ENCODE measurements at regions not wholly inside any gene's neighbourhood (a gene's known extent, or its start where the extent isn't known, plus 50 kb on each side); places are given as distances from the start of the nearest gene placed in this dataset.

DNA sequence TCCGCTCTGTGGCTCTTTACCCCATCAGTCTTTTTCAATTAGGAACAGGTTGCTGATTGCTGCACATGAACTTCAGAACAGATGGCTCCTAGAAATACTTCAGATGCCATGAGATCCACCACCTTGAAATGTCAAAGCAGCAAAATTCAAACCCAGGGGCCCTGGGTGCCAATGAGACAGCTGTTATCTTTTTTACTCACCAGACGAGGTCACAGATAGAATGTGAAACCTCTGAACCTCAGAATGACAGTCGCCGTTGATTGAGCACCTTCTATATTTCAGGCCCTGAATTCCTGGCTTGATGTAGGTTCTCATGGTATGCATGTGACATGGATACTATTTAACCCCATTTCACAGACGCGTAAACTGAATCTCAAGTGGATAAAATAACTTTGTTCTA lies 63.0 kb downstream of the MAF start:
- DNase-seq (ENCODE audit: low spot score): no peak
- ChIA-PET POLR2A (no interaction called here), CTCF (ENCODE audit: unreplicated experiment) (no interaction called here)
- Histone ChIP-seq H3K4me2 (ENCODE audit: low read length) (no peak overlapping the region), H4K20me1 (ENCODE audit: insufficient read depth, low read length) (no peaks in the 10 kb centered on the region), H3K9me3 (ENCODE audit: low read length) (no peaks in the 10 kb centered on the region), H3K9me2 (ENCODE audit: insufficient read depth, low read length) (no peaks in the 10 kb centered on the region), H3K4me3 (ENCODE audit: low read depth, low read length, poor library complexity, severe bottlenecking) (no peak overlapping the region), H3K79me2 (ENCODE audit: insufficient read depth, low read depth, low read length) (no peaks in the 10 kb centered on the region), H3K4me1 (ENCODE audit: insufficient read depth, low read length, poor library complexity, severe bottlenecking) (no peaks in the 10 kb centered on the region), H3K36me3 (ENCODE audit: insufficient read depth, low read length) (no peaks in the 10 kb centered on the region), H2AFZ (ENCODE audit: low read length) (no peak overlapping the region), H3K27ac (ENCODE audit: low read depth, low read length, poor library complexity, severe bottlenecking) (no peak overlapping the region)
- intact Hi-C loops (cut with micrococcal nuclease; ENCODE audit: unreplicated experiment): no loop called here
- BruUV-seq (replicated peaks): no TSS peak
- TF ChIP-seq, protein P1, sequence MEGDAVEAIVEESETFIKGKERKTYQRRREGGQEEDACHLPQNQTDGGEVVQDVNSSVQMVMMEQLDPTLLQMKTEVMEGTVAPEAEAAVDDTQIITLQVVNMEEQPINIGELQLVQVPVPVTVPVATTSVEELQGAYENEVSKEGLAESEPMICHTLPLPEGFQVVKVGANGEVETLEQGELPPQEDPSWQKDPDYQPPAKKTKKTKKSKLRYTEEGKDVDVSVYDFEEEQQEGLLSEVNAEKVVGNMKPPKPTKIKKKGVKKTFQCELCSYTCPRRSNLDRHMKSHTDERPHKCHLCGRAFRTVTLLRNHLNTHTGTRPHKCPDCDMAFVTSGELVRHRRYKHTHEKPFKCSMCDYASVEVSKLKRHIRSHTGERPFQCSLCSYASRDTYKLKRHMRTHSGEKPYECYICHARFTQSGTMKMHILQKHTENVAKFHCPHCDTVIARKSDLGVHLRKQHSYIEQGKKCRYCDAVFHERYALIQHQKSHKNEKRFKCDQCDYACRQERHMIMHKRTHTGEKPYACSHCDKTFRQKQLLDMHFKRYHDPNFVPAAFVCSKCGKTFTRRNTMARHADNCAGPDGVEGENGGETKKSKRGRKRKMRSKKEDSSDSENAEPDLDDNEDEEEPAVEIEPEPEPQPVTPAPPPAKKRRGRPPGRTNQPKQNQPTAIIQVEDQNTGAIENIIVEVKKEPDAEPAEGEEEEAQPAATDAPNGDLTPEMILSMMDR (conservative IDR thresholded peaks at IDR 0.05; ENCODE audit: low read length): no peak
- no peak for TF ChIP-seq EZH2phosphoT487 (IDR thresholded peaks at IDR 0.05; ENCODE audit: borderline replicate concordance, low read depth, low read length)

DNA sequence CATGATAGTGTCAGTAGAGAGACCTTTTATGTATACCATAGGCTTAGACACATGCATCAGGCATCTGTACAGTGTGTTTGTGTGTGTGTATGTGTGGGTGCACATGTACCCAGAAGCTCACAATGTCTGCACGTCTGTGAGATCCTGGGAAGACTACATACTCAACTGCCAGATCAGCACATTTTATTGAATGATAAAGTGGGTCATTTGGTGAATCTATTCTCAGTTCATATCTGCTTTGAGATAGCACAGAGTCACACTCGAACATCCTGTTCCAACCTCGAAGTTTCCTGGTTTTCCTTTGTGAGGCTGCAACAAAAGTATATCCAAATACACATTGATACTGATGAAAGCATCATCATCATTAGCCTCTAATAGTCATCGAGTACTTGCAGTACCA lies 63.6 kb downstream of the MAF start:
- Histone ChIP-seq H3K4me1 (ENCODE audit: insufficient read depth, low read length, poor library complexity, severe bottlenecking) (no peaks in the 10 kb centered on the region), H3K9me3 (ENCODE audit: low read length) (no peaks in the 10 kb centered on the region), H4K20me1 (ENCODE audit: insufficient read depth, low read length) (no peaks in the 10 kb centered on the region), H3K27ac (ENCODE audit: low read depth, low read length, poor library complexity, severe bottlenecking) (no peak overlapping the region), H3K36me3 (ENCODE audit: insufficient read depth, low read length) (no peaks in the 10 kb centered on the region), H2AFZ (ENCODE audit: low read length) (no peak overlapping the region), H3K9me2 (ENCODE audit: insufficient read depth, low read length) (no peaks in the 10 kb centered on the region), H3K79me2 (ENCODE audit: insufficient read depth, low read depth, low read length) (no peaks in the 10 kb centered on the region), H3K4me2 (ENCODE audit: low read length) (no peak overlapping the region), H3K4me3 (ENCODE audit: low read depth, low read length, poor library complexity, severe bottlenecking) (no peak overlapping the region)
- no peak for DNase-seq (ENCODE audit: low spot score)
- ChIA-PET POLR2A (interaction anchor here (0.6 kb wide), 1 partner anchor 152 kb away, joined by 3 read pairs; no protein-coding TSS in a partner anchor), CTCF (ENCODE audit: unreplicated experiment) (no interaction called here)
- intact Hi-C loops (cut with micrococcal nuclease; ENCODE audit: unreplicated experiment): no loop called here
- TF ChIP-seq, protein P1 (conservative IDR thresholded peaks at IDR 0.05; ENCODE audit: low read length): no peak
- no peak for TF ChIP-seq EZH2phosphoT487 (IDR thresholded peaks at IDR 0.05; ENCODE audit: borderline replicate concordance, low read depth, low read length)
- BruUV-seq (replicated peaks): no TSS peak

DNA sequence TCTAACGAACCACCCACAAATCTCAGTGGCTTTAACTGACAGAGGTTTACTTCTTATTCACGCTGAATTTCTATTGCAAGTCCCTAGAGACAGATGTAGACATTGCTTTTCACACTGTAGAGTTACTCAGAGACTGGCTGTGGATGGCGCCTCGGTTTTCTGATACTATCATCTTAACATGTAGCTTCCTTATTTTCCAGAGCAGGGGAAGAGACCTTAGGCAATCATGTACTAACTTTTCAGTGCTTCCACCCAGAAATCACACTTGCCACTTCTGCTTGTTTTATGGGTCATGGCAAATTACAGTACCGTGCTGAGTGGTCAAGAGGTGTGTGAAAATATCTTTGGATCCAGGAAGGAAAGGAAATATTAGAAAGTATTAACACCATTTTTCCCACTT lies 65.4 kb downstream of the MAF start:
- CTCF ChIA-PET (ENCODE audit: unreplicated experiment): interaction anchor here (0.7 kb wide), 1 partner anchor 108 kb away, joined by 3 read pairs; no protein-coding TSS in a partner anchor
- TF ChIP-seq, protein P1 (conservative IDR thresholded peaks at IDR 0.05; ENCODE audit: low read length): no peak
- no peak for TF ChIP-seq EZH2phosphoT487 (IDR thresholded peaks at IDR 0.05; ENCODE audit: borderline replicate concordance, low read depth, low read length)
- POLR2A ChIA-PET: no interaction called here
- Histone ChIP-seq H3K9me2 (ENCODE audit: insufficient read depth, low read length) (no peaks in the 10 kb centered on the region), H3K4me2 (ENCODE audit: low read length) (no peak overlapping the region), H4K20me1 (ENCODE audit: insufficient read depth, low read length) (no peaks in the 10 kb centered on the region), H3K36me3 (ENCODE audit: insufficient read depth, low read length) (no peaks in the 10 kb centered on the region), H3K4me3 (ENCODE audit: low read depth, low read length, poor library complexity, severe bottlenecking) (no peak overlapping the region), H3K27ac (ENCODE audit: low read depth, low read length, poor library complexity, severe bottlenecking) (no peak overlapping the region), H3K4me1 (ENCODE audit: insufficient read depth, low read length, poor library complexity, severe bottlenecking) (no peaks in the 10 kb centered on the region), H3K79me2 (ENCODE audit: insufficient read depth, low read depth, low read length) (no peaks in the 10 kb centered on the region), H2AFZ (ENCODE audit: low read length) (no peak overlapping the region), H3K9me3 (ENCODE audit: low read length) (no peaks in the 10 kb centered on the region)
- intact Hi-C loops (cut with micrococcal nuclease; ENCODE audit: unreplicated experiment): no loop called here
- no TSS peak for BruUV-seq (replicated peaks)
- no peak for DNase-seq (ENCODE audit: low spot score)
